ENCODE measurements at regions not wholly inside any gene's neighbourhood (a gene's known extent, or its start where the extent isn't known, plus 50 kb on each side); places are given as distances from the start of the nearest gene placed in this dataset.
A peak's percentile ranks its signal among the peaks of the same experiment; 100 is the strongest.

- H3K79me2 ChIP-seq (ENCODE audit: control insufficient read depth, insufficient read depth, low read length, poor library complexity): no peaks in the 10 kb centered on the region
- no peak overlapping the region for H4K91ac ChIP-seq (ENCODE audit: low read depth, low read length)
- no peak overlapping the region for H3K4ac ChIP-seq (ENCODE audit: low read depth, low read length)
- peaks cover 2 to 6% of the 10 kb centered on the region in 2 experiments for H3K4me1 ChIP-seq (ENCODE audit: control insufficient read depth in 1 of 2, insufficient read depth in 2 of 2, low read length in 2 of 2)
- H3K9ac ChIP-seq (ENCODE audit: low read length): no peak overlapping the region
- H3K27ac ChIP-seq (ENCODE audit: low read depth, low read length): no peak overlapping the region
- H3K14ac ChIP-seq (ENCODE audit: low read length): no peak overlapping the region
- no peaks in the 10 kb centered on the region for H3K36me3 ChIP-seq (ENCODE audit: control insufficient read depth in 1 of 2, insufficient read depth in 2 of 2, low read length in 2 of 2)
- no peak for DNase-seq
- no peak overlapping the region for H4K12ac ChIP-seq (ENCODE audit: low read depth, low read length)
- no peak overlapping the region for H3K18ac ChIP-seq (ENCODE audit: low read length)
- no peak overlapping the region for H3K4me2 ChIP-seq (ENCODE audit: low read length)
- no peak overlapping the region for H2BK5ac ChIP-seq (ENCODE audit: low read depth, low read length, poor library complexity)
- H3K4me3 ChIP-seq (ENCODE audit: low read depth, low read length): no peak overlapping the region
- H3K23ac ChIP-seq (ENCODE audit: low read length): no peak overlapping the region
- H2AFZ ChIP-seq (ENCODE audit: insufficient read depth, low read length, poor library complexity): no peak overlapping the region
- H4K8ac ChIP-seq (ENCODE audit: low read depth, low read length): no peak overlapping the region
- no peaks in the 10 kb centered on the region for H3K9me3 ChIP-seq (ENCODE audit: insufficient read depth, low read depth, low read length)
- peaks cover 2% of the 10 kb centered on the region for H3K79me1 ChIP-seq (ENCODE audit: low read length)
- H3K27me3 ChIP-seq (ENCODE audit: insufficient read depth, low read length): no peaks in the 10 kb centered on the region
- no peak overlapping the region for H2AK5ac ChIP-seq (ENCODE audit: low read length)
- H2BK120ac ChIP-seq (ENCODE audit: insufficient read depth, low read length, poor library complexity): no peak overlapping the region
- H2BK12ac ChIP-seq (ENCODE audit: low read length): no peak overlapping the region
- no CpG with 5 or more reads among the region's 11 CpGs for WGBS (ENCODE audit: extremely low coverage, insufficient coverage, insufficient read length)
Observed at GRCh38 chr16:54489225-54490111, 202.9 kb upstream of the IRX3 start.

- H3K79me1 ChIP-seq (ENCODE audit: low read length): peaks cover 2% of the 10 kb centered on the region
- H3K27ac ChIP-seq (ENCODE audit: low read depth, low read length): no peak overlapping the region
- H3K4me1 ChIP-seq (ENCODE audit: control insufficient read depth in 1 of 2, insufficient read depth in 2 of 2, low read length in 2 of 2): peaks cover 4 to 10% of the 10 kb centered on the region in 2 experiments
- H3K79me2 ChIP-seq (ENCODE audit: control insufficient read depth, insufficient read depth, low read length, poor library complexity): no peaks in the 10 kb centered on the region
- H3K4me3 ChIP-seq (ENCODE audit: low read depth, low read length): no peak overlapping the region
- no peak overlapping the region for H3K9ac ChIP-seq (ENCODE audit: low read length)
- H2BK120ac ChIP-seq (ENCODE audit: insufficient read depth, low read length, poor library complexity): no peak overlapping the region
- H4K91ac ChIP-seq (ENCODE audit: low read depth, low read length): no peak overlapping the region
- no peak overlapping the region for H2AFZ ChIP-seq (ENCODE audit: insufficient read depth, low read length, poor library complexity)
- no peak overlapping the region for H4K8ac ChIP-seq (ENCODE audit: low read depth, low read length)
- H3K14ac ChIP-seq (ENCODE audit: low read length): no peak overlapping the region
- H3K4ac ChIP-seq (ENCODE audit: low read depth, low read length): no peak overlapping the region
- H2BK12ac ChIP-seq (ENCODE audit: low read length): no peak overlapping the region
- no peak overlapping the region for H2AK5ac ChIP-seq (ENCODE audit: low read length)
- no peak overlapping the region for H3K23ac ChIP-seq (ENCODE audit: low read length)
- DNase-seq: no peak
- H3K4me2 ChIP-seq (ENCODE audit: low read length): no peak overlapping the region
- H3K9me3 ChIP-seq (ENCODE audit: insufficient read depth, low read depth, low read length): no peaks in the 10 kb centered on the region
- H4K12ac ChIP-seq (ENCODE audit: low read depth, low read length): no peak overlapping the region
- no CpG with 5 or more reads among the region's 3 CpGs for WGBS (ENCODE audit: extremely low coverage, insufficient coverage, insufficient read length)
- H2BK5ac ChIP-seq (ENCODE audit: low read depth, low read length, poor library complexity): no peak overlapping the region
- H3K18ac ChIP-seq (ENCODE audit: low read length): no peak overlapping the region
- no peaks in the 10 kb centered on the region for H3K36me3 ChIP-seq (ENCODE audit: control insufficient read depth in 1 of 2, insufficient read depth in 2 of 2, low read length in 2 of 2)
- H3K27me3 ChIP-seq (ENCODE audit: insufficient read depth, low read length): no peaks in the 10 kb centered on the region
Observed at GRCh38 chr16:54488729-54489128, 202.1 kb upstream of the IRX3 start.

DNA sequence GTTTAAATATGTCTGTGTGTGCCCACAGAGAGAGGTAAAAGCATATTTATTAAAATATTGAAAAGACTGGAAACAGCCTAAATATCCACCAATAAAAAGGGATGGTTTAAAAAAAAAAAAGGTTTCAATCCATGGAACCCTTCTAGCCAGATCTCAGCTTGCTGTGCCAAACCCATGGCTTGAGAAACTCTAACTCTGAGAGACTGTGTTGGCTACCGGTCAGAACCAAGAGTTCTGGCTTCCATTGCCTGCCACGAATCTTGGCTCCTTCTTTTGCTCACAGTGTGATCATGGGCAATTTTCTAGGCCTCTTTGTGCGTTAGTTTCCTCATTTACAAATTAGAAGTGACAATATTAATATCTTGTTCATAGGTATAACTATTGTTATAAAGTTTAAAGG is 201.3 kb upstream of the IRX3 start:
- H4K8ac ChIP-seq (ENCODE audit: low read depth, low read length): no peak overlapping the region
- H2AFZ ChIP-seq (ENCODE audit: insufficient read depth, low read length, poor library complexity): no peak overlapping the region
- no CpG with 5 or more reads among the region's 3 CpGs for WGBS (ENCODE audit: extremely low coverage, insufficient coverage, insufficient read length)

GRCh38 chr16:54484700-54485099 is 198.1 kb upstream of the IRX3 start:
- peaks cover 2% of the 10 kb centered on the region for H3K79me1 ChIP-seq (ENCODE audit: low read length)
- H2BK12ac ChIP-seq (ENCODE audit: low read length): no peak overlapping the region
- H4K91ac ChIP-seq (ENCODE audit: low read depth, low read length): no peak overlapping the region
- peak overlapping the region; percentile 26 for H2BK120ac ChIP-seq (ENCODE audit: insufficient read depth, low read length, poor library complexity)
- H3K79me2 ChIP-seq (ENCODE audit: control insufficient read depth, insufficient read depth, low read length, poor library complexity): no peaks in the 10 kb centered on the region
- H3K18ac ChIP-seq (ENCODE audit: low read length): no peak overlapping the region
- no peak overlapping the region for H3K4me3 ChIP-seq (ENCODE audit: low read depth, low read length)
- H4K8ac ChIP-seq (ENCODE audit: low read depth, low read length): no peak overlapping the region
- peaks cover 4 to 10% of the 10 kb centered on the region in 2 experiments for H3K4me1 ChIP-seq (ENCODE audit: control insufficient read depth in 1 of 2, insufficient read depth in 2 of 2, low read length in 2 of 2)
- peak; percentile 75 to 86 for DNase-seq
- WGBS (ENCODE audit: extremely low coverage, insufficient coverage, insufficient read length): no CpG with 5 or more reads among the region's 9 CpGs
- no peak overlapping the region for H3K14ac ChIP-seq (ENCODE audit: low read length)
- no peak overlapping the region for H3K4me2 ChIP-seq (ENCODE audit: low read length)
- H2AFZ ChIP-seq (ENCODE audit: insufficient read depth, low read length, poor library complexity): no peak overlapping the region
- no peaks in the 10 kb centered on the region for H3K27me3 ChIP-seq (ENCODE audit: insufficient read depth, low read length)
- H3K36me3 ChIP-seq (ENCODE audit: control insufficient read depth in 1 of 2, insufficient read depth in 2 of 2, low read length in 2 of 2): no peaks in the 10 kb centered on the region
- H4K12ac ChIP-seq (ENCODE audit: low read depth, low read length): no peak overlapping the region
- no peak overlapping the region for H3K27ac ChIP-seq (ENCODE audit: low read depth, low read length)
- no peak overlapping the region for H2BK5ac ChIP-seq (ENCODE audit: low read depth, low read length, poor library complexity)
- H3K4ac ChIP-seq (ENCODE audit: low read depth, low read length): no peak overlapping the region
- no peak overlapping the region for H3K23ac ChIP-seq (ENCODE audit: low read length)
- no peak overlapping the region for H3K9ac ChIP-seq (ENCODE audit: low read length)
- no peaks in the 10 kb centered on the region for H3K9me3 ChIP-seq (ENCODE audit: insufficient read depth, low read depth, low read length)
- H2AK5ac ChIP-seq (ENCODE audit: low read length): no peak overlapping the region

More for the DNA sequence above, 201.3 kb upstream of the IRX3 start:
- H4K91ac ChIP-seq (ENCODE audit: low read depth, low read length): no peak overlapping the region
- no peaks in the 10 kb centered on the region for H3K79me2 ChIP-seq (ENCODE audit: control insufficient read depth, insufficient read depth, low read length, poor library complexity)
- H3K4ac ChIP-seq (ENCODE audit: low read depth, low read length): no peak overlapping the region
- H3K4me1 ChIP-seq (ENCODE audit: control insufficient read depth in 1 of 2, insufficient read depth in 2 of 2, low read length in 2 of 2): peaks cover 4 to 10% of the 10 kb centered on the region in 2 experiments
- H2BK120ac ChIP-seq (ENCODE audit: insufficient read depth, low read length, poor library complexity): no peak overlapping the region
- H3K14ac ChIP-seq (ENCODE audit: low read length): no peak overlapping the region
- no peak for DNase-seq
- H2BK5ac ChIP-seq (ENCODE audit: low read depth, low read length, poor library complexity): no peak overlapping the region
- H3K27me3 ChIP-seq (ENCODE audit: insufficient read depth, low read length): no peaks in the 10 kb centered on the region
- no peak overlapping the region for H3K18ac ChIP-seq (ENCODE audit: low read length)
- H3K79me1 ChIP-seq (ENCODE audit: low read length): peaks cover 2% of the 10 kb centered on the region
- H2AK5ac ChIP-seq (ENCODE audit: low read length): no peak overlapping the region
- no peak overlapping the region for H3K23ac ChIP-seq (ENCODE audit: low read length)
- H3K9ac ChIP-seq (ENCODE audit: low read length): no peak overlapping the region
- no peak overlapping the region for H2BK12ac ChIP-seq (ENCODE audit: low read length)
- no peak overlapping the region for H4K12ac ChIP-seq (ENCODE audit: low read depth, low read length)
- H3K36me3 ChIP-seq (ENCODE audit: control insufficient read depth in 1 of 2, insufficient read depth in 2 of 2, low read length in 2 of 2): no peaks in the 10 kb centered on the region
- no peak overlapping the region for H3K27ac ChIP-seq (ENCODE audit: low read depth, low read length)
- H3K4me2 ChIP-seq (ENCODE audit: low read length): no peak overlapping the region
- no peak overlapping the region for H3K4me3 ChIP-seq (ENCODE audit: low read depth, low read length)
- no peaks in the 10 kb centered on the region for H3K9me3 ChIP-seq (ENCODE audit: insufficient read depth, low read depth, low read length)

All from trophoblast cell (in vitro differentiated cells and primary cell).